ENCODE measurements at regions not wholly inside any gene's neighbourhood (a gene's known extent, or its start where the extent isn't known, plus 50 kb on each side); places are given as distances from the start of the nearest gene placed in this dataset.
"Not testable (repeated sequence)": the region's sequence is repeated elsewhere in the genome, so short reads cannot be mapped to it uniquely, and the experiment has no call there.

DNA sequence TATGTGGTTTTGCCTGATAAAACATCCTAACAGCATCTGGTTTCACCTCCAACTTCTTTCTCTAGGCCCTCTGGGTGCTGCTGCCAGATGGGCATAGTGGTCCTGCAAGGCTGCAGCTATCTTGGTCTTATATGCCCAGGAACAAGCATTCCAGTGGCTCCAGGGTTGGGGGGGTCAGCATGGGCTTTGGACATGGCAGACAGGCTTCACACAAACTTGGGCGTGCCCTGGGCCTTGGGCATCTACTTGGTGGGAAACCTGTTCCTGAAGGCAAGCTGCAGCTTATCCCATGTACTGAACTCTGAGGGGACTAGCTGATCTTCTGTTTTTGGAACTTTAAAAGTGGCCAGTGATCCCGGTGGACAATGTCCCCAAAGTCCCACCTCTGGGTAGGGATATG is 54.9 kb upstream of the ZNF678 start:
- DNase-seq (ENCODE audit: low read depth) = no peak

DNA sequence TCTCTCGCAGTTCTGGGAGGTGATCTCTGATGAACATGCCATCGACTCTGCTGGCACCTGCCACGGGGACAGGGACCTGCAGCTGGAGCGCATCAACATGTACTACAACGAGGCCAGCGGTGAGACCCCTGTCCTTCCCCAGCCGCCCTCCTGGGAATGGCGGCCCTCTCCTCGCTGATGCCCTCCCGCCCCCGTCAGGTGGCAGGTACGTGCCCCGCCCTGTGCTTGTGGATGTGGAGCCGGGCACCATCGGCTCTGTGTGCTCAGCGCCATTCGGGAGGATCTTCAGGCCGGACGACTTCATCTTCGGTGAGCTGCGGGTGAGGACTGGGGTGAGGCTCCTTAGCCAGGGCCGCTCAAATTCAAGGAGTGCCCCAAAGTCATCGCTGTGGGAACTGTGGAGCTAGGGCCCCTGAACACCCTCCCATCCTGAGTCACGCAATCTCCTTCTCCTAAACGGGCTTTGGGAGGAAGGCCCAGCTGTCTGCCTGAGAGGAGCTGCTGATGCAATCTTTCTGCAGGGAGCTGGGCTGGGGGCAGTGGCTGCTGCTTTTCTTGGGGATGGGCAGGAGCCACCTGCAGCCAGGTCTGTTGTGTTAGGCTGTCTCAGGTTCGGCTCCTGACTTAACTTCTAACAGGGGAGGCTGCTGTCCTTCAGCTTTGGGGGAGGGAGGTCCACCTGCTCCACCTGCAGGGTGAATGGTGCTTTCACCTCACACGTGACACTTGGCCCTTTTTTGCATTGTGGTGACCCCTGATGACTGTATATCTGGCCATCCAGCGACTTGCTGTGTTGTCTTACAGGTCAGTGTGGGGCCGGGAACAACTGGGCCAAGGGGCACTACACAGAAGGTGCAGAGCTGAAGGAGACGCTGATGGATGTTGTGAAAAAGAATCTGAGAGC is 56.6 kb upstream of the ZNF678 start:
- not testable (repeated sequence) for DNase-seq (ENCODE audit: low read depth)

DNA sequence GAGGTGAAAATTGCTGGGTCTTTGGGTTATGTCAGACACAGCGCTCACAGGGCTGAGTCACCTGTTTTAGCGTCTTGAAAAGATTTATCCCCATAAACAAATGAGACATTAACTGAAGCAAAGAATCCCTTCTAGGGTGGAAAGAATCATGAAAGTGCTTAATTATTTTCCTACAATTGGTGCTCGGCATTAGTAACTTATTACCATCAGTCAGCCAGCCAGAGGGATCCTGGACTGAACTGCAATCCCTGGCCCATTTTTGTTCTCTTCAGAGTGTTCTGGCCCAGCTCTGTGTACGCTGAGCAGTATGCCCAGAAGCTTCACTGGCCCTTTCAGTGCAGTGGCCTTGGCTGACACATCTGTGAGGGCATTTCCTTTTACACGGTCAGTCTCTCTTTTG is 67.3 kb upstream of the ZNF678 start:
- not testable (repeated sequence) for DNase-seq (ENCODE audit: low read depth)

DNA sequence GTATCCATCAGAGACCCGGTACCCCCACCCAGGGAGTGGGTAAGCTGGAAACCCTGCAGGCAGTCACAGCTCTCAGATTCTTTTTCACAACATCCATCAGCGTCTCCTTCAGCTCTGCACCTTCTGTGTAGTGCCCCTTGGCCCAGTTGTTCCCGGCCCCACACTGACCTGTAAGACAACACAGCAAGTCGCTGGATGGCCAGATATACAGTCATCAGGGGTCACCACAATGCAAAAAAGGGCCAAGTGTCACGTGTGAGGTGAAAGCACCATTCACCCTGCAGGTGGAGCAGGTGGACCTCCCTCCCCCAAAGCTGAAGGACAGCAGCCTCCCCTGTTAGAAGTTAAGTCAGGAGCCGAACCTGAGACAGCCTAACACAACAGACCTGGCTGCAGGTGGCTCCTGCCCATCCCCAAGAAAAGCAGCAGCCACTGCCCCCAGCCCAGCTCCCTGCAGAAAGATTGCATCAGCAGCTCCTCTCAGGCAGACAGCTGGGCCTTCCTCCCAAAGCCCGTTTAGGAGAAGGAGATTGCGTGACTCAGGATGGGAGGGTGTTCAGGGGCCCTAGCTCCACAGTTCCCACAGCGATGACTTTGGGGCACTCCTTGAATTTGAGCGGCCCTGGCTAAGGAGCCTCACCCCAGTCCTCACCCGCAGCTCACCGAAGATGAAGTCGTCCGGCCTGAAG is 69.3 kb upstream of the ZNF678 start:
- not testable (repeated sequence) for DNase-seq (ENCODE audit: low read depth)

DNA sequence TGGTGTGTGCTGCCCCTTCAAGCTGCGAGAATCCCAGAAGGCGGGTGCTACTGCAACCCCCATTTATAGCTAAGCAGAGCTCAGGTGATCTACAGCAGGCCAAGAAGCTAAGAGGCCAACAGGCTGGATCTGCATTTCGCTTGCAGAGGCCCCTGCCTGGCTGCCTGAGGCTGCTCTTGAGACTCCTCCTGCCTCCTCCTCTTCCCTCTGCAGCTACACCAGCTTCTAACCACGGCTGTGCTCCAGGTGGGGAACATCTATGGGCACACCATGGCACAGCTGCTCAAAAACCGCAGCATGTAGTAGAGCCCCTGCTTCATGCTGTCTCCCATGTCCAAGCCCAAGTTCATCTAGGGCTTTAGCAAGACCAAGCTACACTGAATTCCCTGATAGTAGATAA is 72.9 kb upstream of the ZNF678 start:
- no peak for DNase-seq (ENCODE audit: low read depth)

DNA sequence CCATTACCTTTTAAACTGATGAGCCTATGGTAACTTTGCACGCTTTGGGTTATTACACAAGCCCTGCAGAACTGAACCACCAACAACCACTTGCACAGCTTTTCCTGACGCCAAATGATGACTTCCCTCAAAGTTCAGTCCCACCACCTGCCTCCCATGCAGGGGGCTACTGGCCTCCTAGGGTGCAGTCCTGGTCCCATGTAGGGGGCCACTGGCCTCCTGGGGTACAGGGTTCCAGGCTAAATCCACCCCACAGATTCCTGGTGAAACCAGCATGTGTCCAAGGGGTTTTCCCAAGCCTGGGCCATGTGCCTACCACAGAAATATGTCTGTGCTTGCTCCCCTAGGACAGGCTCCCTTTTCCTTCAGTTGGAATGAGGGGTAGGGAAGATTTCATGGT is 73.4 kb upstream of the ZNF678 start:
- DNase-seq (ENCODE audit: low read depth) = no peak

DNA sequence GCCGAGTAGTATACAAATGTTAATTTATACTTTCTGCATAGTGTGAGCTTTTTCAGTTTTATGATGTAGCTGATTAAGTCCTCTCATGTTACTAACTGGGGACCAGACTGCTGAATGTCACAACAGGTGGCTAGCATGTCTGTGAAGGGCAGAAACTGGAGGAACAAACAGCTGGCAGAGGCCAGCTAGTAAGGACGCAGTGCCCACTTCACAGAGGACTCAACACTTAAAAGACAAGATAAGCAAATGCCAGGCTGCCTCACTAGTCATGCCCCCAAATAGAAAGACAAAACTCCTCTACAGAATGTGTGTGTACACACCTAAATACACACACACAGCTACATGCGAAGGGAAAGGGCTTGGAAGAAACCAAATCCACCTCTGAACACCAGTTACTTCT is 73.8 kb upstream of the ZNF678 start:
- no peak for DNase-seq (ENCODE audit: low read depth)

DNA sequence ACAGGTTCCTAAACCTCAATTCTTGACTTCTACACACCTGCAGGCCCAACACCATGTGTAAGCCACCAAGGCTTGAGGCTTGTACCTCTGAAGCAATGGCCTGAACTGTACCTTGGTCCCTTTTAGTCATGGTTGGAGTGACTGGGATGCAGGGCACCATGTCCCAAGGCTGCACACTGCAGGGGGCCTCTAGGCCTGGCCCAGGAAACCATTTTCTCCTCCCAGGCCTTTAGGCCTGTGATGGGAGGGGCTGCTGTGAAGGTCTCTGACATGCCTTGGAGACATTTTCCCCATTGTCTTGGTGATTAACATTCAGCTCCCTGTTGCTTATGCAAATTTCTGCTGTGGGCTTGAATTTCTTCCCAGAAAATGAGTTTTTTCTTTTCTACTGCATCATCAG is 75.8 kb upstream of the ZNF678 start:
- no peak for DNase-seq (ENCODE audit: low read depth)

DNA sequence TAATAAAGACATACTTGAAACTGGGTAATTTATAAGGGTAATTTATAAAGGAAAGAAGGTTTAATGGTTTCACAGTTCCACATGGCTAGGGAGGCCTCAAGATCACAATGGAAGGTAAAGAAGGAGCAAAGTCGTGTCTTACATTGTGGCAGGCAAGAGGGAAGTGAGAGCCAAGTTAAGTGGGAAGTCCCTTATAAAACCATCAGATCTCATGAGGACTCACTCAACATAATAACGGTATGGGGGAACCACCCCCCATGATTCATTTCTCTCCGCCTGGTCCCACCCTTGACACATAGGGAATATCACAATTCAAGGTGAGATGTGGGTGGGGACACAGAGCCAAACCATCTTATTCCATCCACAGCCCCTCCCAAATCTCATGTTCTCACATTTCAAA is 76.8 kb upstream of the ZNF678 start:
- DNase-seq (ENCODE audit: low read depth) = no peak

DNA sequence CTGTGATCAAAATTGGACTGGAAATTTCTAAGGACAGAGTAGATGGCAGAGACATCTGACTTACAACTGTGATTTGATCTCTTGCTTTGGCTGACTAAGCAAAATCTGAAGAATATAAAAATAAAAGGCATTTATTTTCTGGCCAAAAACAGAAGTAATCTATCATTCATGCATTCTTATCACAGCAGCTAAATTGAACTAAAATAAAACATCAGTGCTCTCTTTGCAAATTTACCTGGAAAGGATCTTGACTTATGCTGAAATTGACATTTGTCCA is 81.4 kb upstream of the ZNF678 start:
- DNase-seq (ENCODE audit: low read depth) = no peak

DNA sequence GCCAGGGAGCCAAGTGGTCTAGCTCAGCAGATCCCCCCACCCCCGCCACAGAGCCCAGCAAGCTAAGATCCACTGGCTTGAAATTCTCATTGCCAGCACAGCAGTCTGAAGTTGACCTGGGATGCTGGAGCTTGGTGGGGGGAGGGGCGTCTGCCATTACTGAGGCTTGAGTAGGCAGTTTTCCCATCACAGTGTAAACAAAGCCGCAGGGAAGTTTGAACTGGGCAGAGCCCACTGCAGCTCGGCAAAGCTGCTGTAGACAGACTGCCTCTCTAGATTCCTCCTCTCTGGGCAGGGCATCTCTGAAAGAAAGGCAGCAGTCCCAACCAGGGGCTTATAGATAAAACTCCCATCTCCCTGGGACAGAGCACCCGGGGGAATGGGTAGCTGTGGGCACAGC is 89.3 kb upstream of the ZNF678 start:
- DNase-seq (ENCODE audit: low read depth) = not testable (repeated sequence)

DNA sequence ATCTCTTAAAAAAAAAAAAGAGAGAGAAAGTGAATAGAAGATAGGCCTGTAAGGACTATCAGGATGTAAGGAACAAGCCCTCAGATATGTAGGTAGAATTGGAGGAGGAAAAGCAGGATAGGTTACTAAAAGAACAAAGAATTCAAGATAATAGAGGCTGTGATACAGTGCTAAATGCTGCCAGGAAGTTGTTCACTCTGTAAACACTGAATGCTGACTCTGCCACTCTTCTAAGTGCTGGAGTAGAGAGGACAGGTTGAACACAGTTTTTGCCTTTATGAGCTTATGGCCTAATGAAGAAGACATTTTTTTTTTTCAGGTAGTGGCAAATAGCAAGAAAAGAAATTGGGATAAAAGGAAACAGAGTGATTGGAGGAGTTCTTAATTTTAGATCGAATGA is 90.6 kb upstream of the ZNF678 start:
- DNase-seq (ENCODE audit: low read depth) = no peak

DNA sequence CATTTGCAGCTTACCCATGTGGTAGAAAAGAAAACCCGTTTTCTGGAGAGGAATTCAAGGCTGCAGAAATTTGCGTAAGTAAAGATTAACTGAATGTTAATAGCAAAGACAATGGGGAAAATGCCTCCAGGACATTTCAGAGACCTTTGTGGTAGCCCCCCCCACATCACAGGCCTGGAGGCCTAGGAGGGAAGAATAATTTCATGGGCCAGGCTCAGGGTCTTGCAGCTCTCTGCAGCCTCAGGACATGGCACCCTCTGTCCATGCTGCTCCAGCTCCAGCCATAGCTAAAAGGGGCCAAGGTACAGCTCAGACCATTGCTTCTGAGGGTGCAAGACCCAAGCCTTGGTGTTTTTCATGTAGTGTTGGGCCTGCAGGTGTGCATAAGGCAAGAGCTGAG is 92.7 kb upstream of the ZNF678 start:
- no peak for DNase-seq (ENCODE audit: low read depth)

DNA sequence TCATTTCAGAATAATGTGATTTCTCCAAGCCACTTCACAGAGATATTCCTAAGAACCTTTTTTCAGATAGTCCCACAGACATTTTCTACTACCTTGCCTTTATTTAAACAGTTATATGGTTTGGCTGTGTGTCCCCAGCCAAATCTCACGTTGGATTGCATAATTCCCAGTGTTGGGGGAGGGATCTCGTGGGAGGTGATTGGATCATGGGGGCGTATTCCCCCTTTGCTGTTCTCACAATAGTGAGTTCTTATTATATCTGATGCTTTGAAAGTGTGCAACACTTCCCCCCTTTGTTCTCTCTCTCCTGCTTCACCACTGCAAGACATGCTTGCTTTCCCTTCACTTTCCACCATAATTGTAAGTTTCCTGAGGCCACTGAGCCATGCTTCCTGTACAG is 93.6 kb upstream of the ZNF678 start:
- DNase-seq (ENCODE audit: low read depth) = no peak

DNA sequence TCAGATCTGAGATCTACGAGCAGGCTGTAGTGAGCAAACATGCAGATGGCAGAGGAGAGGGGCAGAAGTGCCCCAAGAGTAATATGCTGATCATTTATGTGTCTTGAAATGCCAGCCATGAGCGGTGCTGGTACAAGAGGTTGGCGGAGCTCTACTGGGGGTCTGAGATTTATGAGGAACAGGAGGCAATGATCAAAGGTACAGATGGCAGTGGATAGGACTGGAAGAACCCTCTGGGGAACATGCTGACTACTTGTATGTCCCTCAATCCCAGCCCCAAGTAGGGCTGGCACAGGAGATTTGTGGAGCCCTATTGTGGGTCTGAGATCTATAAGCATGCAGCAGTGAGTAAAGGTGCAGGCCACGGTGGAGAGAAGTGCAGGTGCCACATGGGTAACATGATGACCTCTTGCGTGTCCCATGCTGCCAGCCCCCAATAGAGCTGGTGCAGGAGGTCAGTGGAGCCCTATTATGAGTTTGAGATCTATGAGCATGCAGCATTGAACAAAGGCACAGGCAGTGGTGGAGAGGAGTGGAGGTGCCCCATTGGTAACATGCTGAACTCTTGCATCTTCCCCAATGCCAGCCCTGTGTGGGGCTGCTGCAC is 97.2 kb upstream of the ZNF678 start:
- DNase-seq (ENCODE audit: low read depth) = no peak

DNA sequence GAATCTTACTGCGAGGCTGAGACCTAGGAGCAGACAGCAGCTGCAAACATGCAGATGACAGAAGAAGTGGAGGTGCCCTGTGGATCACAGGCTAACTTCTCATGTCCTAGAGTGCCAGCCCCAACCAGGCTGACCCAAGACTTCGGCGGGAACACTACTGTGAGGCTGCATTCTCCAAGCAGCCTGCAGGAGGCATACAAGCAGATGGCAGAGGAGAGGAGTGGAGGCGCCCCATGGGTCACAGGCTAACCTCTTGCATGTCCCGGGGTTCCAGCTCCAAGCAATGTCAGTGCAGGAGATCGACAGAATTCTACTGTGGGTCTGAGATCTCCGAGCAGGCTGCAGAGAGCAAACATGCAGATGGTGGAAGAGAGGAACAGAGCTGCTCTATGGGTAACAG is 98.1 kb upstream of the ZNF678 start:
- no peak for DNase-seq (ENCODE audit: low read depth)

DNA sequence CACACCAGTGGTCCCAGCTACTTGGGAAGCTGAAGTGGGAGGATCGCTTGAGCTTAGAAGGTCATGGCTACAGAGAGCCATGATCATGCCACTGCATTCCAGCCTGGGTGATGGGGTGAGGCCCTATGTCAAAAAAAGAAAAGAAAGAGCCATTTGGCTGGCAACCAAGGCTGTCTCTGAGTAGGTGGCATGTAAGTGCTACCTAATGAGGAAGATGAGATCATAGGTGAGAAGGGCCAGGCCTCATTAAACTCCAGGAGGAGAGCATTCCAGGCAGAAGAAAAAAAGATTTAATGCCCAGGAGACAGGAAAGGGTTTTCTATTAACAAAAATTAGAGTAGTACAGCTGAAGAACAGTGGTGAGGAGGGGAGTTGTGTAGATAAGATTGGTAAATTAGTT is 103.4 kb upstream of the ZNF678 start:
- DNase-seq (ENCODE audit: low read depth) = peak; percentile 58

DNA sequence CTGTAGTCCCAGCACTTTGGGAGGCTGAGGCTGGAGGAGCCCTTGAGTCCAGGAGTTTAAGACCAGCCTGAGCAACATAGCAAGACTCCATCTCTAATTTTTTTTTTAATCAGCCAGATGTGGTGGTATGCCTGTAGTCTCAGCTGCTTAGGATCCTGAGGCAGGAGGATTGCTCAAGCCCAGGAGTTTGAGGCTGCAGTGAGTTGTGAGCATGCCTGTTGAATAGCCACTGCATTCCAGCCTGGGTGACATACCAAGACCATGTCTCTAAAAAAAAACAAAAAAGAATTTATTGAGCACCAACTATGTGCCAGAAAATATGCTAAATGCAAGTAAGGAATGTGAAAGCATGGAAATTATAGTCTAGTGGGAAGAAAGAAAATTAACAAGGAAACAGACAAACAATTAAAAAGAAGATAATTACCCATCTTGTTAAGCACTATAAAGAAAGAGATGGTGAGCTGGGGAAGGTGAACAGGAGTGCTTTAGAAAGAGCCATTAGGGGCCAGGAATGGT is 104.0 kb upstream of the ZNF678 start:
- DNase-seq (ENCODE audit: low read depth) = no peak

DNA sequence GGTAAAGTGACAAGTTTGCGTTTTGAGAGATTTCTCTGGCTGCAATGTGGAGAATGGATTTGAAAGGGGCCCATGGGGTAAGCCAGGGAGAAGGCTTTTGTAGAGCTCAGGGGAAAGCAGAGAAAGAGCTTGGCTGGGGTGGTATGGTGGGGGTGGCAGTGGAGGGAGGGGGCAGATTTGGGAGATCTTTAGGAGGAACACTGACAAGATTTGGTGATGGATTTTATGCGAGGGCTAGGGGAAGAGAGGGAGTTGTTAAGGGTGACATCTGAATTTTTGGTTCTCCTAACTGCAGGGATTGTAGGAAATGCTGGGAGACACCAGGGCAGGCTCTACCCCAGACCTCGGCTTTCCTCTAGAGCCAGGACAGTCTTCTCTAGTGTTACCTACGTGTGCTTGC is 108.7 kb upstream of the ZNF678 start:
- no peak for DNase-seq (ENCODE audit: low read depth)

DNA sequence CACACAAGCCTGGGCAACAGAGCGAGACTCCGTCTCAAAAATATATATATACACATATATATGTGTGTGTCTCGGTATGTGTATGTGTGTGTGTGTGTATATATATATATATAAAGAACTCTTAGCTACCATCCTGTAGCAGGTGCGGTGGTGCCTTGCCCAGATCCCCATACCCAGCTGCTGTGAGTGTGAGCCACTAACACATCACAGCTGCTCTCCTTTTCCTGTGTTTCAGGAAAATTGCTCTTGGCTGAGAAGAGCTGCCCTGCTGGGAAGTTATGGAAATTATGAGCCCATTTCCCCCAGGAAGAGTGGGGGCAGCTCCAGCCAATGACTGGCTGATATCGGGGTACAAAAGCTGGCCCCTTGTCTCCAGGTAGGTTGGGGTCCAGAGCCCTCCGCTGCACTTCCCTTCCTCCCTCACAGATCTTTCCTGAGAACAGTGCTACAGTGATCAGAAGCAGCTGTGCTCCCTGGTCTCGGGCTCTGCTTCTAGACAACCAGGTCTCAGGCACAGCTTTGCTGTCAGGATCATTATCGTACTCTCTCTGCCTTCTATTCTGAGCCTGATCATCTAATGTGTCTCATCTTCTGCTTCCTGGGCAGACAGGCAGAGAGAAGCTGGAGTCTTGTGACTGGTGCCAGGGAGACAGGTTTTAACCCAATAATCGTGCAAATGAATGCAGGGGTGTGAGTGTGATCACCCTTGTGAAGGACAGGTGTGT is 109.6 kb upstream of the ZNF678 start:
- DNase-seq (ENCODE audit: low read depth) = no peak

DNA sequence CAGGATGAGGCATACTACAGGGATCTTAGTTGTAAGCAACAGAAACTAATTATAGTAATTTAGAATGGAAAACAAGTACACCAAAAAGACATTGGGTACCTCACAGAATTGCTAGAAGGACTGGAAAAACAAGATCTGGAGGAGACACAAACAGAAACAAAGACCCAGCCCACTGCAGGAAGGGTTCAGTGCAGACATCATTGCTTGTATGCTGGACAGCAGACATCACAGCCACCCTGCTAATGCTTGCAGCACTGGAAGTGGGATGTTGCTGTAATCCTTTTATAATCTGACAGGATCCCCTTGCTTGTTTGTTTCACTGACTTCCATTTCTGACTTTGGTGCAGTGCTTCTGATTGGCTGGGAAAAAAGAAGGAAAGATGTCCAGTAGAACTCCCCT is 111.4 kb upstream of the ZNF678 start:
- DNase-seq (ENCODE audit: low read depth) = no peak

DNA sequence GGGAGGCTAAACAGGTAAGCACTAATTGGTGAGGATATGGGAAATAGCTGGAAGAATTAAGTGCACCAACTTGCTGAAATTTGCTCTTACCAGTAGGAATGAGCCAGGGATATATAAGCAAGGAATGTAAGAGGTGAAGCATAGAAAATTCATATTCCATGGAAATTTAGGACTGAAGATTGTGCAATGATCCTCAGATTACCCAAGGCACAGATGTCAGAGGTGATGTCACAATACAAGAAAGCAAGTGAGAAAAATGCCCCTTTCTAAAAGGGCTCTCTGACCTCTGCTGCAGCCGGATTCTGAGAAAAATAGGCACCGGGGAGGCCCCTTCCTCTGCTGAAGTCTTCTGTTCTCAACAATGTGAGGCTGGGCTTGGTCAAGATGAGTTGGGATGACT is 112.3 kb upstream of the ZNF678 start:
- no peak for DNase-seq (ENCODE audit: low read depth)
